ENCODE measurements at regions not wholly inside any gene's neighbourhood (a gene's known extent, or its start where the extent isn't known, plus 50 kb on each side); places are given as distances from the start of the nearest gene placed in this dataset.

GRCh38 chr3:113150250-113150649, 61.1 kb upstream of the BOC start:
- Histone ChIP-seq H3K4me3 (ENCODE audit: insufficient read depth in 1 of 2, low read depth in 1 of 2, low read length in 2 of 2) (no peak overlapping the region), H3K27ac (ENCODE audit: low read length, poor library complexity, severe bottlenecking) (no peak overlapping the region), H2BK120ac (ENCODE audit: low read depth, low read length) (peak overlapping the region; percentile 54), H4K91ac (ENCODE audit: low read length) (peak overlapping the region; percentile 94), H2BK5ac (ENCODE audit: low read depth, low read length, poor library complexity, severe bottlenecking) (no peak overlapping the region), H3K4ac (ENCODE audit: low read depth in 1 of 2, low read length in 2 of 2) (peak overlapping the region; percentile 29 to 79), H3K79me1 (replicated peaks; ENCODE audit: low read length, poor library complexity, severe bottlenecking) (no peaks in the 10 kb centered on the region), H3K14ac (ENCODE audit: low read length in 2 of 2) (peak overlapping the region in 1 of 2 experiments; percentile 14), H3K18ac (ENCODE audit: low read depth in 1 of 2, low read length in 2 of 2) (peak overlapping the region; percentile 37 to 79), H2AFZ (ENCODE audit: low read depth, low read length) (no peak overlapping the region), H3K27me3 (ENCODE audit: control insufficient read depth in 1 of 2, insufficient read depth in 1 of 2, low read length in 2 of 2) (no peaks in the 10 kb centered on the region), H2AK5ac (ENCODE audit: low read length, severe bottlenecking) (peak overlapping the region; percentile 4), H4K8ac (ENCODE audit: low read length) (peak overlapping the region; percentile 66), H3K4me1 (ENCODE audit: control insufficient read depth, insufficient read depth, low read depth, low read length) (peaks cover 9% of the 10 kb centered on the region), H3K9ac (ENCODE audit: low read length) (no peak overlapping the region), H2BK15ac (ENCODE audit: low read depth, poor library complexity, severe bottlenecking) (no peak overlapping the region), H3K36me3 (ENCODE audit: control insufficient read depth in 1 of 2, insufficient read depth in 2 of 2, low read depth in 1 of 2, low read length in 2 of 2) (no peaks in the 10 kb centered on the region), H3K9me3 (ENCODE audit: control insufficient read depth, low read length) (no peaks in the 10 kb centered on the region), H2BK12ac (ENCODE audit: low read length in 2 of 2) (peak overlapping the region; percentile 69 to 99), H3K23ac (ENCODE audit: low read length in 2 of 2) (no peak overlapping the region), H3K4me2 (ENCODE audit: low read length, poor library complexity, severe bottlenecking) (no peak overlapping the region)
- 76% methylated on average over 4 of the region's 5 CpGs for WGBS
- DNase-seq = no peak

GRCh38 chr3:113151461-113152031, 59.8 kb upstream of the BOC start:
- no peak overlapping the region for H3K14ac ChIP-seq (ENCODE audit: low read length in 2 of 2)
- peak; percentile 96 for DNase-seq
- H2AK5ac ChIP-seq (ENCODE audit: low read length, severe bottlenecking) = peak overlapping the region; percentile 75

GRCh38 chr3:113152849-113153248, 58.5 kb upstream of the BOC start:
- H3K36me3 ChIP-seq (ENCODE audit: control insufficient read depth in 1 of 2, insufficient read depth in 2 of 2, low read depth in 1 of 2, low read length in 2 of 2) = no peaks in the 10 kb centered on the region
- H3K79me1 ChIP-seq (replicated peaks; ENCODE audit: low read length, poor library complexity, severe bottlenecking) = no peaks in the 10 kb centered on the region
- H3K18ac ChIP-seq (ENCODE audit: low read depth in 1 of 2, low read length in 2 of 2) = no peak overlapping the region
- H2BK120ac ChIP-seq (ENCODE audit: low read depth, low read length) = no peak overlapping the region
- no peak overlapping the region for H2BK12ac ChIP-seq (ENCODE audit: low read length in 2 of 2)
- no peak overlapping the region for H4K91ac ChIP-seq (ENCODE audit: low read length)
- H2AFZ ChIP-seq (ENCODE audit: low read depth, low read length) = no peak overlapping the region
- no peak overlapping the region for H2AK5ac ChIP-seq (ENCODE audit: low read length, severe bottlenecking)
- no peak overlapping the region for H3K23ac ChIP-seq (ENCODE audit: low read length in 2 of 2)
- H4K8ac ChIP-seq (ENCODE audit: low read length) = no peak overlapping the region
- H2BK5ac ChIP-seq (ENCODE audit: low read depth, low read length, poor library complexity, severe bottlenecking) = no peak overlapping the region
- no peak overlapping the region for H3K14ac ChIP-seq (ENCODE audit: low read length in 2 of 2)
- no peak overlapping the region for H3K4me2 ChIP-seq (ENCODE audit: low read length, poor library complexity, severe bottlenecking)
- peaks cover 9% of the 10 kb centered on the region for H3K4me1 ChIP-seq (ENCODE audit: control insufficient read depth, insufficient read depth, low read depth, low read length)
- no peak overlapping the region for H3K27ac ChIP-seq (ENCODE audit: low read length, poor library complexity, severe bottlenecking)
- 54% methylated on average over 1 of the region's 1 CpG for whole genome bisulfite sequencing
- no peak overlapping the region for H2BK15ac ChIP-seq (ENCODE audit: low read depth, poor library complexity, severe bottlenecking)
- H3K4me3 ChIP-seq (ENCODE audit: insufficient read depth in 1 of 2, low read depth in 1 of 2, low read length in 2 of 2) = no peak overlapping the region
- no peak overlapping the region for H3K9ac ChIP-seq (ENCODE audit: low read length)
- H3K9me3 ChIP-seq (ENCODE audit: control insufficient read depth, low read length) = no peaks in the 10 kb centered on the region
- no peak for DNase-seq
- no peaks in the 10 kb centered on the region for H3K27me3 ChIP-seq (ENCODE audit: control insufficient read depth in 1 of 2, insufficient read depth in 1 of 2, low read length in 2 of 2)
- H3K4ac ChIP-seq (ENCODE audit: low read depth in 1 of 2, low read length in 2 of 2) = no peak overlapping the region

More at GRCh38 chr3:113151461-113152031, 59.8 kb upstream of the BOC start:
- Histone ChIP-seq H3K4ac (ENCODE audit: low read depth in 1 of 2, low read length in 2 of 2) (no peak overlapping the region), H3K4me1 (ENCODE audit: control insufficient read depth, insufficient read depth, low read depth, low read length) (peaks cover 9% of the 10 kb centered on the region), H3K9ac (ENCODE audit: low read length) (peak overlapping the region; percentile 42), H3K18ac (ENCODE audit: low read depth in 1 of 2, low read length in 2 of 2) (peak overlapping the region in 1 of 2 experiments; percentile 84), H3K9me3 (ENCODE audit: control insufficient read depth, low read length) (no peaks in the 10 kb centered on the region), H3K27me3 (ENCODE audit: control insufficient read depth in 1 of 2, insufficient read depth in 1 of 2, low read length in 2 of 2) (no peaks in the 10 kb centered on the region), H2BK120ac (ENCODE audit: low read depth, low read length) (peak overlapping the region; percentile 90), H3K79me1 (replicated peaks; ENCODE audit: low read length, poor library complexity, severe bottlenecking) (no peaks in the 10 kb centered on the region), H3K23ac (ENCODE audit: low read length in 2 of 2) (no peak overlapping the region), H2BK5ac (ENCODE audit: low read depth, low read length, poor library complexity, severe bottlenecking) (no peak overlapping the region), H2BK15ac (ENCODE audit: low read depth, poor library complexity, severe bottlenecking) (no peak overlapping the region), H3K27ac (ENCODE audit: low read length, poor library complexity, severe bottlenecking) (peak overlapping the region; percentile 69), H4K8ac (ENCODE audit: low read length) (peak overlapping the region; percentile 84), H2BK12ac (ENCODE audit: low read length in 2 of 2) (peak overlapping the region in 1 of 2 experiments; percentile 2), H3K4me2 (ENCODE audit: low read length, poor library complexity, severe bottlenecking) (peak overlapping the region; percentile 47), H2AFZ (ENCODE audit: low read depth, low read length) (no peak overlapping the region), H3K36me3 (ENCODE audit: control insufficient read depth in 1 of 2, insufficient read depth in 2 of 2, low read depth in 1 of 2, low read length in 2 of 2) (no peaks in the 10 kb centered on the region), H3K4me3 (ENCODE audit: insufficient read depth in 1 of 2, low read depth in 1 of 2, low read length in 2 of 2) (no peak overlapping the region), H4K91ac (ENCODE audit: low read length) (peak overlapping the region; percentile 7)
- WGBS = 20% methylated on average over 1 of the region's 6 CpGs

- Histone ChIP-seq H2BK12ac (ENCODE audit: low read length in 2 of 2) (no peak overlapping the region), H4K91ac (ENCODE audit: low read length) (no peak overlapping the region), H3K4me3 (ENCODE audit: insufficient read depth in 1 of 2, low read depth in 1 of 2, low read length in 2 of 2) (no peak overlapping the region), H3K14ac (ENCODE audit: low read length in 2 of 2) (no peak overlapping the region), H4K8ac (ENCODE audit: low read length) (no peak overlapping the region), H2BK5ac (ENCODE audit: low read depth, low read length, poor library complexity, severe bottlenecking) (no peak overlapping the region), H3K79me1 (replicated peaks; ENCODE audit: low read length, poor library complexity, severe bottlenecking) (no peaks in the 10 kb centered on the region), H3K9me3 (ENCODE audit: control insufficient read depth, low read length) (no peaks in the 10 kb centered on the region), H3K18ac (ENCODE audit: low read depth in 1 of 2, low read length in 2 of 2) (peak overlapping the region; percentile 11 to 52), H2BK15ac (ENCODE audit: low read depth, poor library complexity, severe bottlenecking) (no peak overlapping the region), H3K4me1 (ENCODE audit: control insufficient read depth, insufficient read depth, low read depth, low read length) (peaks cover 9% of the 10 kb centered on the region), H2BK120ac (ENCODE audit: low read depth, low read length) (no peak overlapping the region), H3K9ac (ENCODE audit: low read length) (no peak overlapping the region), H3K23ac (ENCODE audit: low read length in 2 of 2) (no peak overlapping the region), H3K36me3 (ENCODE audit: control insufficient read depth in 1 of 2, insufficient read depth in 2 of 2, low read depth in 1 of 2, low read length in 2 of 2) (no peaks in the 10 kb centered on the region), H3K4ac (ENCODE audit: low read depth in 1 of 2, low read length in 2 of 2) (peak overlapping the region in 1 of 2 experiments; percentile 49), H3K27ac (ENCODE audit: low read length, poor library complexity, severe bottlenecking) (peak overlapping the region; percentile 60), H2AFZ (ENCODE audit: low read depth, low read length) (no peak overlapping the region), H2AK5ac (ENCODE audit: low read length, severe bottlenecking) (no peak overlapping the region), H3K4me2 (ENCODE audit: low read length, poor library complexity, severe bottlenecking) (no peak overlapping the region), H3K27me3 (ENCODE audit: control insufficient read depth in 1 of 2, insufficient read depth in 1 of 2, low read length in 2 of 2) (no peaks in the 10 kb centered on the region)
- 85% methylated on average over 3 of the region's 3 CpGs for WGBS
- DNase-seq = no peak
Observed at GRCh38 chr3:113153499-113154107, 57.8 kb upstream of the BOC start.
